GM12878 (cell line): ENCODE measurements at regions not wholly inside any gene's neighbourhood (a gene's known extent, or its start where the extent isn't known, plus 50 kb on each side); places are given as distances from the start of the nearest gene placed in this dataset.

Source experiments
- CHD4 ChIP-seq: fragments of 200-600 bp; sonication (generic); IDR thresholded peaks from 2 replicates; pipeline ENCODE4 v1.6.1; 2016; ENCODE audit warnings: mild to moderate bottlenecking
- NFIC ChIP-seq: IDR thresholded peaks from 2 replicates; pipeline ENCODE4 v1.6.1; 2012; ENCODE audit warnings: low read depth, mild to moderate bottlenecking, inconsistent platforms, low read length, moderate library complexity
- NR2C2 ChIP-seq: IDR thresholded peaks from 2 replicates; pipeline ENCODE4 v1.6.1; 2011; ENCODE audit warnings: borderline replicate concordance, low read depth; ENCODE audit not compliant: control insufficient read depth, insufficient read length
- POLR2A ChIP-seq: IDR thresholded peaks from 2 replicates; pipeline ENCODE4 v1.6.1; 2011; ENCODE audit warnings: low read depth, mild to moderate bottlenecking, low read length
- TF ChIP-seq, protein P1 (sequence below), 3 experiments: IDR thresholded peaks in 2 of 3; conservative IDR thresholded peaks in 1 of 3; 2 replicates each; pipeline ENCODE4 v1.5.1; 2011; ENCODE audit warnings: low read depth in 3 of 3, low read length in 3 of 3, mild to moderate bottlenecking in 3 of 3, control low read depth in 2 of 3, moderate library complexity in 2 of 3, inconsistent platforms in 1 of 3, mixed read lengths in 1 of 3; ENCODE audit not compliant: control insufficient read depth in 2 of 3, insufficient read depth in 1 of 3; ENCODE audit errors: extremely low read depth in 1 of 3

DNA sequence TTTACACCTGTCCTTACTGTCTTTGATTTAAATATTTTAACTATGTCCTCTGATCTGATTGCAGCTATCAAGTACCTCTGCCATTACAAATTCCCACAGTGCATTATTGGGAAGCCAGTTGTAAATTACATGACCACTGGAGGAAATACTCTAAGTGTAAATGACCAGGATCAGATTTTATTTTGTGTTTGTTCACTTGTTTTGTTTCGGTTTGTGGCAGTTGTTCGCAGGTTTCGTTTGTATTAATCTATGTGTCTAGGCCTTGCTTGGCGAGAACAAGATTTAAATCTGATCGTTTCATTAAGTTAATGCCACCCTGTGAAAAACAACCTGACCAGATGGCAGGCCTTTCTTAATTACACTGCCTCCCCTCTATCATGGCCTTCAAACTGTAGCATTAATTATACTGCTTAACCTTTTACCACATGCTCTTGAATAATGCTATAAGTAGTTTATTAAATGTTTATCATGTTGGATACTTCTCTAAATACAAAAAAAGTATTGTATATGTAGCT lies 990.1 kb downstream of the TMTC2 start:
- TF ChIP-seq, protein P1, sequence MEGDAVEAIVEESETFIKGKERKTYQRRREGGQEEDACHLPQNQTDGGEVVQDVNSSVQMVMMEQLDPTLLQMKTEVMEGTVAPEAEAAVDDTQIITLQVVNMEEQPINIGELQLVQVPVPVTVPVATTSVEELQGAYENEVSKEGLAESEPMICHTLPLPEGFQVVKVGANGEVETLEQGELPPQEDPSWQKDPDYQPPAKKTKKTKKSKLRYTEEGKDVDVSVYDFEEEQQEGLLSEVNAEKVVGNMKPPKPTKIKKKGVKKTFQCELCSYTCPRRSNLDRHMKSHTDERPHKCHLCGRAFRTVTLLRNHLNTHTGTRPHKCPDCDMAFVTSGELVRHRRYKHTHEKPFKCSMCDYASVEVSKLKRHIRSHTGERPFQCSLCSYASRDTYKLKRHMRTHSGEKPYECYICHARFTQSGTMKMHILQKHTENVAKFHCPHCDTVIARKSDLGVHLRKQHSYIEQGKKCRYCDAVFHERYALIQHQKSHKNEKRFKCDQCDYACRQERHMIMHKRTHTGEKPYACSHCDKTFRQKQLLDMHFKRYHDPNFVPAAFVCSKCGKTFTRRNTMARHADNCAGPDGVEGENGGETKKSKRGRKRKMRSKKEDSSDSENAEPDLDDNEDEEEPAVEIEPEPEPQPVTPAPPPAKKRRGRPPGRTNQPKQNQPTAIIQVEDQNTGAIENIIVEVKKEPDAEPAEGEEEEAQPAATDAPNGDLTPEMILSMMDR (IDR thresholded peaks at IDR 0.05 in 2 of 3, conservative IDR thresholded peaks at IDR 0.05 in 1 of 3; ENCODE audit: control insufficient read depth in 2 of 3, extremely low read depth in 1 of 3, insufficient read depth in 1 of 3, low read depth in 3 of 3, low read length in 3 of 3): no peak
- TF ChIP-seq CHD4 (no peak), POLR2A (no peak), NR2C2 (no peak), NFIC (no peak)
